ENCODE measurements at regions not wholly inside any gene's neighbourhood (a gene's known extent, or its start where the extent isn't known, plus 50 kb on each side); places are given as distances from the start of the nearest gene placed in this dataset.

- no peak for TF ChIP-seq CTCF (IDR thresholded peaks at IDR 0.05)
Measured at GRCh38 chrX:109857584-109858228, 124.6 kb upstream of the ACSL4 start.

- TF ChIP-seq CTCF (IDR thresholded peaks at IDR 0.05) = no peak
Measured at GRCh38 chrX:109858602-109859341, 125.7 kb upstream of the ACSL4 start.

GRCh38 chrX:109859651-109860050, 126.6 kb upstream of the ACSL4 start:
- no peak for TF ChIP-seq CTCF (IDR thresholded peaks at IDR 0.05)

- TF ChIP-seq CTCF (IDR thresholded peaks at IDR 0.05) = no peak
Measured at GRCh38 chrX:109862433-109862832, 129.4 kb upstream of the ACSL4 start.

GRCh38 chrX:109863811-109864210, 130.8 kb upstream of the ACSL4 start:
- TF ChIP-seq CTCF (IDR thresholded peaks at IDR 0.05) = no peak

- no peak for TF ChIP-seq CTCF (IDR thresholded peaks at IDR 0.05)
Measured at GRCh38 chrX:109871121-109871888, 131.6 kb upstream of the TMEM164 start.

GRCh38 chrX:109872021-109872732, 130.7 kb upstream of the TMEM164 start:
- no peak for TF ChIP-seq CTCF (IDR thresholded peaks at IDR 0.05)
